SJCRH30 (cell line): ENCODE measurements at regions not wholly inside any gene's neighbourhood (a gene's known extent, or its start where the extent isn't known, plus 50 kb on each side); places are given as distances from the start of the nearest gene placed in this dataset.
"Not testable (repeated sequence)": the region's sequence is repeated elsewhere in the genome, so short reads cannot be mapped to it uniquely, and the experiment has no call there.

ENCODE experiments used
- DNase-seq, 2 experiments: peaks; one replicate each; pipeline ENCODE4 v3.0.0-alpha.2; 2015 to 2020
- H3K27ac ChIP-seq: fragments of 250-450 bp; sonication (Bioruptor Pico); 2 replicates; pipeline ENCODE4 v1.5.1; 2020; ENCODE audit warnings: mild to moderate bottlenecking, moderate library complexity
- H3K27me3 ChIP-seq: fragments of 250-450 bp; sonication (Bioruptor Pico); 2 replicates; pipeline ENCODE4 v1.5.1; 2020; ENCODE audit warnings: mild to moderate bottlenecking, moderate library complexity
- H3K36me3 ChIP-seq: fragments of 250-450 bp; sonication (Bioruptor Pico); 2 replicates; pipeline ENCODE4 v1.5.1; 2020; ENCODE audit warnings: mild to moderate bottlenecking, moderate library complexity
- H3K4me1 ChIP-seq: fragments of 250-450 bp; sonication (Bioruptor Pico); 2 replicates; pipeline ENCODE4 v1.5.1; 2020; ENCODE audit warnings: mild to moderate bottlenecking, moderate library complexity
- H3K4me3 ChIP-seq: fragments of 250-450 bp; sonication (Bioruptor Pico); 2 replicates; pipeline ENCODE4 v1.5.1; 2020; ENCODE audit warnings: mild to moderate bottlenecking, moderate library complexity
- H3K9me3 ChIP-seq: fragments of 250-450 bp; sonication (Bioruptor Pico); replicated peaks from 2 replicates; pipeline ENCODE4 v1.5.1; 2020; ENCODE audit warnings: mild to moderate bottlenecking, moderate library complexity

DNA sequence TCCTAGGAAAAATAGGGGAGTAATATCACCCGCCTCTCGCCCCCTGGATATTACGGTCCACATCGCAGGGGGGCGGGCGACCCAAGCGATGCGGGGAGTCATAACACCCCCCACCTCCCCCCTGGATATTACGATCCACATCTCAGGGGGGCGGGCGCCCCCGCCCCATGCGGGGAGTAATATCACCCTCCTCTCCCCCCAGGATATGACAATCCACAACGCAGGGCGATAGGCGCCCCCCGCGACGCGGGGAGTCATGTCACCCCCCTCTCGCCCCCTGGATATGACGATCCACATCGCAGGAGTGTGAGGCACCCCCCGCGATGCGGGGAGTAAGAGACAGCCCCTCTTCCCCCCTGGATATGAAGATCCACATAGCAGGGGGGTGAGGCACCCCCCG, 684.4 kb upstream of the PCDH9 start:
- H3K4me3 ChIP-seq = no peak overlapping the region
- H3K9me3 ChIP-seq = no peaks in the 10 kb centered on the region
- H3K27me3 ChIP-seq = no peaks in the 10 kb centered on the region
- no peaks in the 10 kb centered on the region for H3K4me1 ChIP-seq
- H3K27ac ChIP-seq = no peak overlapping the region
- H3K36me3 ChIP-seq = no peaks in the 10 kb centered on the region
- DNase-seq = no peak

DNA sequence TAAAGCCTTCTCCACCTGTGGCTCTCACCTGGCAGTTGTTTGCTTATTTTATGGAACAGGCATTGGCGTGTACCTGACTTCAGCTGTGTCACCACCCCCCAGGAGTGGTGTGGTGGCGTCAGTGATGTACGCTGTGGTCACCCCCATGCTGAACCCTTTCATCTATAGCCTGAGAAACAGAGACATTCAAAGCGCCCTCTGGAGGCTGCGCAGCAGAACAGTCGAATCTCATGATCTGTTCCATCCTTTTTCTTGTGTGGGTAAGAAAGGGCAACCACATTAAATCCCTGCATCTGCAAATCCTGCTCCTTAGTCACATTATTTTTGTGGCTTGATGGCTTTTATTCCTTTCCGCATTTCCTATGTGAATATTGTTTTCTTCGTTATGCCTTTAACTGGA, 672.8 kb upstream of the PCDH9 start:
- not testable (repeated sequence) for H3K4me1 ChIP-seq, H3K4me3 ChIP-seq, H3K27me3 ChIP-seq, DNase-seq, H3K9me3 ChIP-seq, H3K27ac ChIP-seq, H3K36me3 ChIP-seq

DNA sequence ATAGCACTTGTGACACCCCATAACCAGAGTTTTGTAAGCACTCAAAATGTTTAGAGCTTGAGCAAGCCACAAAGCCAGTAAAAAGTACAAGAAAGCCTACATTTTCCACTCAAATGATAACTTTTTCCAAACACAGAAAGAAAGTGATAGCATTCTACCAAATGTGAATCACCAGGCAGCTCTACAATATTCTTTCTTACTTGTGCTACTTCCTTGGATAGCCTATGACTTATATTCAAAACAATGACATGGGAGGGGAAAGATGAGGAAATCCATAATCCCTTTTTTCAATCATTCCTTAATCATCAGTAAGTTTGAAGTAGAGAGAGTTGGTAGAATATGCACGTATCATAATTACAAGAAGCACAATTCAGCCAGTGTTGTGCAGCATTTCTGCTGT, 650.8 kb upstream of the PCDH9 start:
- Histone ChIP-seq H3K27ac (no peak overlapping the region), H3K27me3 (no peaks in the 10 kb centered on the region), H3K4me1 (no peaks in the 10 kb centered on the region), H3K36me3 (no peaks in the 10 kb centered on the region), H3K4me3 (no peak overlapping the region), H3K9me3 (no peaks in the 10 kb centered on the region)
- DNase-seq = no peak

DNA sequence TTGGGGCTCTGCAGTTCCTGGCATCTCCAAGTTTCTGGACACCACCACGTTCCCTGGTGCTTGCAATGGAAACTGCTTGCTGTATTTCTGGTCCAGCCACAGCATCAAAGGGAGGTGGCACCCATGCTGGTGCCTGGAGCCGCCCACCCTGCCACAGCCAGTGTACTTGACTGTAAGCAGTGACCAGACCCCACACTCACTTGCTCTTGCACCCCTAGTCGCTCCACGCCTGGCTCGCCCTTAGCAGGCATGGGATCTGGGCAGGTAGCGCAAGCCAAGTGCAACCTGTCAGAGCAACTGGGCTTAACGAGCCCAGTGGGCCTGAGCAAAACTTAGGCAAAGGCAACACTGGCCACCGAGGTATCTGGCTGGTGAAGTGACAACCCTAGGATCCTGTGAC, 648.2 kb upstream of the PCDH9 start:
- H3K27ac ChIP-seq = no peak overlapping the region
- no peak overlapping the region for H3K4me3 ChIP-seq
- DNase-seq = no peak
- no peaks in the 10 kb centered on the region for H3K4me1 ChIP-seq
- no peaks in the 10 kb centered on the region for H3K36me3 ChIP-seq
- H3K27me3 ChIP-seq = no peaks in the 10 kb centered on the region
- no peaks in the 10 kb centered on the region for H3K9me3 ChIP-seq

DNA sequence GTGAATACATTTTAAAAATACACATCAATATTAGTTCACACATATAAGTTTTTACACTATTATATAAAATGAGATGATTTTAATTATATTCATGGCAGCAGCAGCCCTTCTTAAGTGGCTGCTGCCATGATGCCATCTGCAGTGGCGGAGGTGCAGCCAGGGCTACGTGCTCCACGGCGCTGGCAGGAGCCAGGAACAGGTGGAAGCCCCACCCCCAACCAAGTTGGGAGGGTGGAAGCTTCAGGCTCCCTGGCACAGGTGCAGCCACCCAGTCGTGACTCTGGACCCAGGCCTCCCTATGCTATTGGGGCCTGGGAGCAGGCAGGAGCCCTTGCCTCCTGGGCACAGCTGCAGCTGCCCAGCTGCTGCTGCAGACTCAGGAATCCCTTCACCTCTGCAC, 646.9 kb upstream of the PCDH9 start:
- no peak for DNase-seq
- Histone ChIP-seq H3K27ac (no peak overlapping the region), H3K4me1 (no peaks in the 10 kb centered on the region), H3K36me3 (no peaks in the 10 kb centered on the region), H3K9me3 (no peaks in the 10 kb centered on the region), H3K4me3 (no peak overlapping the region), H3K27me3 (no peaks in the 10 kb centered on the region)

DNA sequence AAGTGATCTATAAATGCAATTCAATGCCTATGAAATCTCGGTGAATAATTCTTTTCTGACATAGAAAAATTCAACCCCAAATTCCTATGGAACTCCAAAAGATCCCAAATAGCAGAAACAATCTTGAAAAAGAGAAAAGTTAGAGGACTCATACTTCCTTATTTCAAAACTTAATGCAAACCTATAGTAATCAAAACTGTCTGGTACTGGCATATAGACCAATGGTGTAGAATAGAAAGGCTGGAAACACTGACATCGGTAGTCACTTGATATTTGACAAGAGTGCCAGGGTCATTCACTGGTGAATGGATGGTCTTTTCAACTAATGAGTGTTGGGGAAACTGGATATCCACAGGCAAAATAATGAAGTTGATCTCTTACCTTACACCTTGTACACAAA, 637.1 kb upstream of the PCDH9 start:
- peaks cover 3% of the 10 kb centered on the region for H3K9me3 ChIP-seq
- H3K27ac ChIP-seq = no peak overlapping the region
- H3K4me1 ChIP-seq = no peaks in the 10 kb centered on the region
- H3K4me3 ChIP-seq = no peak overlapping the region
- no peak for DNase-seq
- H3K27me3 ChIP-seq = no peaks in the 10 kb centered on the region
- no peaks in the 10 kb centered on the region for H3K36me3 ChIP-seq

DNA sequence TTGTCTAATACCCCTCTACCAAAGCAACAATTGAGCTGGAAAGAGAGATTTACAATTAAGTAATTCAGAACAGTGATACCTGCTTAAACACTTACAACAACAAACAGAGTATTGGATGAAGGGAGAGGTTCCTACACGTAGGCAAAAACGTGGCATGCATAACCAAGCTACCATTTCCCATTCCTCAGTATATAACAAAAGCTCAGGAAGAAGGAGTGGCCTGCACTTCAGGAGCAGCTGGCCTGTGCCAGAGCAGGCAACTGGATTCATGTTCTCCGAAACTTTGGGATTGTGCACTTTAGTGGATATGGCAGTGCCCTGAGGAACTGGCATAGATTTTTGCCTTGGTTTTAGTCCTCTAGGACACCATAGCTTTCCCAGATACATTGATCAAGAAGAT, 630.2 kb upstream of the PCDH9 start:
- H3K36me3 ChIP-seq = no peaks in the 10 kb centered on the region
- H3K9me3 ChIP-seq = no peaks in the 10 kb centered on the region
- H3K4me3 ChIP-seq = no peak overlapping the region
- H3K27me3 ChIP-seq = no peaks in the 10 kb centered on the region
- DNase-seq = peak in 1 of 2 experiments; percentile 14
- H3K4me1 ChIP-seq = no peaks in the 10 kb centered on the region
- no peak overlapping the region for H3K27ac ChIP-seq

DNA sequence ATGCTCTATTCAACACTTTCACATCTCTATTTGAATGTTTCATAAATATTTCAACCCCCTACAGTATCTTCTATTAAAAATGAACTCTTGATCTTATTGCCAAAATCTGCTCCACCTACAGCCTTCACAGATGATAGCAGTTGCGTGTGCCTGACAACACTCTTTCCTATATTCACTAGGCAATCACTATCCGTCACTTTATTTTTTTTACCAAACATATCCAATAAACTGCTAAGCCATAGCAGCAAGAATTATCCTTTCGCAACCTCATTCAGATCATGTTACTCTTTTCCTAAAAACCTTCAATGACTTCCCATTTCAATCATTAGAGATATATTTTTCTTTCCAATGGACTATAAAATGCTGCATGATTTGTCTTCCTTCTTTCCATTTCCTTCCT, 629.8 kb upstream of the PCDH9 start:
- no peak overlapping the region for H3K27ac ChIP-seq
- H3K9me3 ChIP-seq = no peaks in the 10 kb centered on the region
- H3K27me3 ChIP-seq = no peaks in the 10 kb centered on the region

DNA sequence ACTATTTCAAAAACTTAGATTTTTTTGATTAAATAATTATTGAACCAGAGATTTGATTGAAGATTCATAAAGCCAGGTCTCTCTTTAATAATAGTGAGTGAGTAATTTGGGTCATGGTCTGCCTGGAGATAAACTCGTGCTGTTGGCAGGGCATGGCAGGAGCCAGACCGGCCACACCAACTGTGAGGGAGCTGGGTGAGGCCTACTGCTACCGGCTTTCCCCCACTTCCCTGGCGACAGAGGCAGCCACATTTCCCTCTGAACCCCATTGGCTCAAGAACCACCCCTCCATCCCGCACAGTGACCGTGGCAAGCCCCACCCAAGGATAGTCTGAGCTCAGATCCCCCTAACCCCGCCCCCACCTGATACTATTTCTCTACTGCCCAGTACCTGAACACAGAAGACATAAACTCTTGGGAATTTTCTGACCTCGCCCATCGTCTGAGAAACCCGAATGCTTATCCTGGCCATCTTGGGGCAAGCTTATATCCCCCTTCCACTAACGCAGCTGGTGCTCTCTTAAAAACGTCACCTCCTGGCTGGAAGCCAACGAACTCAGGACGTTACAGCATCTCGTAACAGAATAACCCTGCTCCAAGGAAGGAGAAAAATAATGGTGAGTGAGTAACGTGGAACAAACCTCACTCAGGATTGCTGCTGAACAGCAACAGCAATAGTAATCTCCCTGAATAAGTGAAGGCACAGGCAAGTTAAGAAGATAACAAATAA, 627.6 kb upstream of the PCDH9 start:
- Histone ChIP-seq H3K27me3 (no peaks in the 10 kb centered on the region), H3K9me3 (no peaks in the 10 kb centered on the region), H3K4me1 (no peaks in the 10 kb centered on the region), H3K36me3 (no peaks in the 10 kb centered on the region), H3K27ac (no peak overlapping the region), H3K4me3 (peak overlapping the region; percentile 3; the same call in 1 of the 2 replicates)
- DNase-seq = peak; percentile 30 to 53

More for the DNA sequence above, 629.8 kb upstream of the PCDH9 start:
- Histone ChIP-seq H3K4me1 (no peaks in the 10 kb centered on the region), H3K36me3 (no peaks in the 10 kb centered on the region), H3K4me3 (no peak overlapping the region)
- DNase-seq = no peak

DNA sequence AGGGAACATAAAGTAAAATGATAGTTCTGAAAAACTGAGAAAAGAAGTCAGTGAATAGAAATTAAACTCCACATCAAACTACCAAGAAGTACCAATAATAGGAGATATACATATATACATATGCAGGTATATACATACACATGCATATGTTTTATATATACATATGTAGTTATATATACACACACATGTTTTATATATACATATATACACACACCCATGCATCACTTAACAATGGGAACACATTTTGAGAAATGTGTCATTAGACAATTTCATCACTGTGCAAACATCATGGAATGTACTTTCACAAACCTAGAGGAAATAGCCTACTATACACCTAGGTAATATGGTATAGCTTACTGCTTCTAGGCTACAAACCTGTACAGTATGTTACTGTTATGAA, 626.8 kb upstream of the PCDH9 start:
- Histone ChIP-seq H3K27ac (no peak overlapping the region), H3K4me1 (no peaks in the 10 kb centered on the region), H3K36me3 (no peaks in the 10 kb centered on the region), H3K27me3 (no peaks in the 10 kb centered on the region), H3K4me3 (no peak overlapping the region), H3K9me3 (no peaks in the 10 kb centered on the region)
- no peak for DNase-seq

DNA sequence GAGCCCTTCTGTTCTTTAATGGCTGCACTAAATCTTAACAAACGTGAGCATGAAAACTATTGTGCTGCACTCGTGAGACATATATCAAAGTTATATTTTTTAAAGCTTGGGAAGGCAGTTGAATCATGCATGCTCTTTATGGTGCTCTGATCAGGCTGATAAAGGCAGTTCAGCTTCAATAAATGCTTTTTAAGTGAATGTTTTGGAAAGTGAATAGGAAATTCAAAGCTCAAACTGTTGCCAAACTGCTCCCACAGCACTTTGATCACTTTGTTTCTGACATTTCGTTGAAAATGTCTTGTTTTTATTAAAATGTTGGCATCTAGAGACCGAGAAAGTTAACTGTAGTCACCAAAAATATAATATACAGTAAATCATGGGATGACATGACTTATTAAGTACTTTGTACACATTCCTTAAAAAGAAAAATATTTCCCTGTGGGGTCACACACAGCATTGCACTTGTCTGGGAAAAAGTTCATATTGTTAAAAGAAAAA, 625.7 kb upstream of the PCDH9 start:
- Histone ChIP-seq H3K27me3 (no peaks in the 10 kb centered on the region), H3K27ac (no peak overlapping the region)

DNA sequence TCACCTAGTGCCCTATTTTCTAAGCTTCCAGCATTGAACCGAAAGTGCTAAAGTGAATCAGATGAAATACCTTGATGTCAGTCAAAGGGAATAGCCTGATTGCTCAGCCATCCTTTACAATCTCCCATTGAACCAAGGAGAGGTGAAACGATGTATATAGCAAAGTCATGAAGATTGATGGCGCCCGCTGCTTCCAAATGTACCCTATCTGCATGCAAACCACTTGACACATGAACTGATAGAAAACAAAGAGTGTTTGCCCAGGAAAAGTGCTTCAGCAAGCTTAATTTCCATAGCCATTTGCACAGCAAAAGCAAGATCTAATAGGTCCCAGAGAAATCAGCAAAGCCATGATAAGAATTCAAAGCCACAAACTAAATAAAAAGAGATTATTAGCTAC, 624.9 kb upstream of the PCDH9 start:
- Histone ChIP-seq H3K4me1 (no peaks in the 10 kb centered on the region), H3K4me3 (no peak overlapping the region), H3K27me3 (no peaks in the 10 kb centered on the region), H3K36me3 (no peaks in the 10 kb centered on the region), H3K27ac (no peak overlapping the region), H3K9me3 (no peaks in the 10 kb centered on the region)
- DNase-seq = no peak

More for the DNA sequence above, 625.7 kb upstream of the PCDH9 start:
- H3K36me3 ChIP-seq = no peaks in the 10 kb centered on the region
- no peak overlapping the region for H3K4me3 ChIP-seq
- no peaks in the 10 kb centered on the region for H3K4me1 ChIP-seq
- no peaks in the 10 kb centered on the region for H3K9me3 ChIP-seq
- no peak for DNase-seq

DNA sequence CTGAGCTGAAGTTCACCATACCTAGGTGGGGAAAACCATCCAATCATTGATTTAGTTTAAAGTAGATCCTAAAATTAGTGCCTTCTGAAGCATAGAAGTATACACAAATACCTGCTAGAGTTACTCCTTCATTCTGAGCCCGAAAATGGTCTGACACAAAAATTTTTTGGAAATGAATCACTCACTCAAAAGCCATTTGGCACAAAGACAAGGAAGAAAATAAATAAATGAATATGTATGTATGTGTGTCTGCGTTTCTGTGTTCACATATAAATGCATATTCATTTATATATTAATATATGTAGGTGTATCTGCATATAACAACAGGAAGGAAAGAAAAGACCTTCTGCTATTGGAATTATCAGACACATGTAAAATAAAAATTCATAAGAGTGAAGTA, 614.4 kb upstream of the PCDH9 start:
- Histone ChIP-seq H3K27me3 (no peaks in the 10 kb centered on the region), H3K9me3 (no peaks in the 10 kb centered on the region), H3K36me3 (no peaks in the 10 kb centered on the region), H3K4me1 (no peaks in the 10 kb centered on the region), H3K4me3 (no peak overlapping the region), H3K27ac (no peak overlapping the region)
- no peak for DNase-seq

DNA sequence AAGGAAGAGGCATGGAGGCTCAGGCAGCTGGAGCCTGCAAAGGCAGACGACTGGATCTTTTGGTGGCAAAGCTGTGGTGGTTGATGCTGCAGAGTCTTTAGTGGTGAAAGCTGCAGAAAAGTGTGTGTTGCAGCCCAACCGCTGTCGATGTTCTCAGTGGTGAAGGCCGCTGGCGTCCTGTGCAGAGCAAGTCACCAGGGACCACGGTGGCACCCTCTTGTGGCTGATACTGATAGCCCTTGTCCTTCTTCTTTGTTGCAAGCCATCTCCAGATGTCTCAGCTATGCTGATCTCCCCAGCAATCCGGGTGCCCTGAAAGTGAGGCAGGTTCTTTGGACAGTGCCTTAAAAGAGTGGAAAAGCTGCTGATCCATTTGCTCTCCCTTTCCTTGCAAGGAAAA, 610.9 kb upstream of the PCDH9 start:
- Histone ChIP-seq H3K27me3 (no peaks in the 10 kb centered on the region), H3K4me1 (no peaks in the 10 kb centered on the region), H3K36me3 (no peaks in the 10 kb centered on the region)

DNA sequence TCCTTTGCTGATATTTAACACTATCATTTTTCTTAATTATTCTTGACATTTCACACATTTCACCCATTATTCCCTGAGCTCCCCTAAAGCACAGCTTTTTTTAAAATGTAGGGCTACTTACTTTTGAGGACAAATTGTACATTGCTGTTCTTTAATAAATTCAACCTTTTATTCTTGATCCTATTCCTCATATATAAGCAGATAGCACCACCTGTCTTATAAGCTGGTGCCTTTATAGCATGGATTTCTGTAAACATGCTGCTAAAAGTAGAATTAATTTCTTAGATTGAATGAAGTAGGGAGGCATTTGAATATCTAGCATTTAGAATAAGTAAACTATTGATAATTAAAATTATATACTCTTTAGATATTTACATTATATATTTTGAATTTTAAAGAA, 603.4 kb upstream of the PCDH9 start:
- Histone ChIP-seq H3K4me3 (no peak overlapping the region), H3K27me3 (no peaks in the 10 kb centered on the region), H3K27ac (no peak overlapping the region), H3K36me3 (no peaks in the 10 kb centered on the region), H3K4me1 (peaks cover 2% of the 10 kb centered on the region), H3K9me3 (no peaks in the 10 kb centered on the region)
- no peak for DNase-seq

More for the DNA sequence above, 610.9 kb upstream of the PCDH9 start:
- Histone ChIP-seq H3K9me3 (no peaks in the 10 kb centered on the region), H3K4me3 (no peak overlapping the region), H3K27ac (no peak overlapping the region)
- DNase-seq = no peak

DNA sequence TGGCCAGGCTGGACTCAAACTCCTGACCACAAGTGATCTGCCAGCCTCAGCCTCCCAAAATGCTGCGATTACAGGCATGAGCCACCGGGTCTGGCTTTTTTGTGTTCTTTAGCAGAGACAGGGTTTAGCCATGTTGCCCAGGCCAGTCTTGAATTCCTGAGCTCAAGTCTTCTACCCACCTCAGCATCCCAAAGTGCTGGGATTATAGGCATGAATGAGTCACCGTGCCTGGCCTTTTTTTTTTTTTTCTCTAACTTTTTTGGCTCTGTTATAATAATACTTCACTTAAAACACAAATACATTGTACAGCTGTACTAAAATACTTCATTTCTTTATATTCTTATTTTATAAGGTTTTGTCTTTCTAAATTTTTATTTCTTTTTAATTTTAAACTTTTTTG, 599.5 kb upstream of the PCDH9 start:
- Histone ChIP-seq H3K36me3 (no peaks in the 10 kb centered on the region), H3K9me3 (no peaks in the 10 kb centered on the region; the same call in none of the 2 replicates), H3K27ac (no peak overlapping the region), H3K4me1 (peaks cover 17% of the 10 kb centered on the region), H3K27me3 (no peaks in the 10 kb centered on the region), H3K4me3 (no peak overlapping the region)
- peak; percentile 5 to 27 for DNase-seq
